Left colon (tissue), 2 donors: ENCODE measurements at regions not wholly inside any gene's neighbourhood (a gene's known extent, or its start where the extent isn't known, plus 50 kb on each side); places are given as distances from the start of the nearest gene placed in this dataset.

Source experiments
- ATAC-seq: fragments of 200-7000 bp; cut with Tn5 transposase; one replicate; pipeline ENCODE4 v1.9.1; 2020; ENCODE audit warnings: mild to moderate bottlenecking, moderate library complexity
- DNase-seq, 2 donors: peaks; one replicate each; pipeline ENCODE4 v3.0.0-alpha.2; 2020
- intact Hi-C, 2 donors: fragments of 100-400 bp; cut with DNase I in 1 of 2; cut with micrococcal nuclease in 1 of 2; formaldehyde crosslinking; loops; one replicate each; pipeline versions ENCODE4 v1.11.2 to v1.14.0; 2022; cut with DNase I, micrococcal nuclease
- donor health status: DM: no; HTN: no; CAD: no.
- donor health status: DM: yes; HTN: yes; CAD: no.

DNA sequence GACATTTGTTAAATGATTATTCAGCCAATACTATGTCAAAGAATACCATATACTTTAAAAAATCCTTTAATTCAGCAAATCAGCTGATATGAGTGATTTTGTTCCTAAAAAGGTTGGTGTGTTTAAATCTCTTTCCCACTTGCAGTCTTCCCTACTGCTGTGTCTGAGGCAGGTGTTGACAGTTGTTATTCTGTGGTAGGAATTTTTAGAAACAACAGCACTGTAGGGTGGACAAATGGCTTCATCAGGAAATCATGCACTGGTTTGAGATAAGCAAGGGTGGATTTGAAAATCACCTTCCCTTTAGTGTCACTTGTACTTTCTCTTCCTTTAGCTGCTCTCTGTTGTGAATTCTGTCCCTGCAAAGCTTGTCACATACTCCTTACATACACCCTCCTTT is 213.7 kb upstream of the SGK1 start:
- intact Hi-C loops, result no loop called here
- ATAC-seq (no peak), DNase-seq (no peak)

DNA sequence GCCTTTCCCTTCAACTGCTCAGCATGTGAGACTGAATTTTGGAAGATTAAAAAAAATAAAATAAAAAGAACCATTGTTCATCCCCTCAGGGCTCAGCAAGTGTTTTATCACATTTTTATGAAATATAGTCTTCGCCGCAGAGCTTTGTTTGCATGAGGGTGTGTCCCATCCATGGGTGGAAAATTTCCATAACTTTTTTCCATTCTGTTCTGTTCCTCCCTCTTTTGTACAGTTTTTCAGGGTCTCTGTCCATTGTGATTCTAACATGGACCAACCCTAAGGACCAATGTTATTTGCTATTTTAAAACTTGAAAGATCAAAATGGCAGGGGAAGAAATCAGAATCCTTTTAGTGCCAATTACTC is 213.3 kb upstream of the SGK1 start:
- DNase-seq (no peak), ATAC-seq (no peak)
- intact Hi-C loops, result no loop called here

DNA sequence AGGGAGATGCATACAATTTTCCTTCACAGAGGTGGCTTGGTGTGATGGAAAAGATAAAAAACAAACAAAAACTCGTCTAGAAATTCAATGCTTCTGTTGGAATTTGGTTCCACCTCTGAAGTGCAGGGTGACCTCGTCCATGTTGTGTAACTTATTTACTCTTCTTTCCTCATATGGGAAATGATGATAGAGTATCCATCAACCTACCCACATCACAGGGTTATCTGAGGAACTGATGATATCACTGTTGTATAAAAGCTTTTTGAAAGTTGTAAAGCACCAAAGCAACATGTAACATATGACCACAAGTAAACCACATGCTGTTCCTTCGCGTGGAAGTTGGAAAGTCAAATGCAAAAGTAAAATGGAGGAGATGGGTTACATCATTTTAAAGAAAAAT is 212.0 kb upstream of the SGK1 start:
- no peak for DNase-seq
- ATAC-seq, result no peak
- intact Hi-C loops, result no loop called here

DNA sequence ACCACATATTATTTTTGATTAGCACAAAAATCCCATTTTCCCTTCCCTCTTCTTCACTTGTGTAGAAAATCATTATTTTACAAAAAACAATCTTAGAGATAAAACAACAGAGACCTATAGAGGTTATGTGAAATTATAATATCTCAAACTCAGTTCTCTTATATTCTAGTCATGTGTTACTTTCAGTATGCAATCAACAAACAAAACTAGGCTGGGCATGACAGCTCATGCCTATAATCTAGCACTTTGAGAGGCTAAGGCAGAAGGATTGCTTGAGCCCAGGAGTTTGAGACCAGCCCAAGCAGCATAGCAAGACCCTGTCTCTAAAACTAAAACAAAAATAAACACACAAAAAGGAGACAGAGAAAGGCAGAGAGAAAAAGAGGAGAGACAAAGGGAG is 211.4 kb upstream of the SGK1 start:
- ATAC-seq (no peak), DNase-seq (no peak)
- intact Hi-C loops, result no loop called here

DNA sequence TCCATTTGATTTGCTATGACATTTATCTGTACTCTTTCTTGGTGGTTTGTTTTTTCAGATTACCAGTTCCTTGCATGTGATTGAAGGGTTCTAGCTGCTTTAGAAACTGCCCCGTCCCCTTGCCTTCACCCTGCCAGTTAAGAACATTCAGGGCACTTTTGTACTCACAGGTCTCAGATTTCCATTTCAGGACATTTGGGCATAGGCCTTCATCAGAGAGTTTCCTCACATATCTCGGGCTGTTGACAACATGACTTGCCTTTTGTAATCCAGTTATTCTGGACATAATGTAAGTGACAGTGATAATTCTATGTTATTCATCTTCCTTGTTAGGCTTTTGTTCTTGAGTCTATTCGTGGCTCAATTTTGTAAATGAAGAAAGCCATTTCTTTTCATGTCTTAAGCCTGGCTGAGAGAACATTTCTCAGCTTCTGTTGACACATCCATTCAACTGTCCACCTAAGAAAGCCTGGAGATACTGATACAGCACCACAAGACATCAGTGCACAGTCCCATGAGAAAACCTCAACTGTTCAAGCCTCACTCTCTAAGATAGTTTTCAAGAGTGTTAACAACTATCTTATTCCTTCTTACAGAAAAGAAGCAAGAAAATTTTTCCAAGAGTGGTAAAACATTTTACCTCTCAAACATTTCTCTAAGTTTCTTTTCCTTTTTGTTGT is 209.3 kb upstream of the SGK1 start:
- ATAC-seq, result no peak
- intact Hi-C loops, result no loop called here
- DNase-seq, result no peak

DNA sequence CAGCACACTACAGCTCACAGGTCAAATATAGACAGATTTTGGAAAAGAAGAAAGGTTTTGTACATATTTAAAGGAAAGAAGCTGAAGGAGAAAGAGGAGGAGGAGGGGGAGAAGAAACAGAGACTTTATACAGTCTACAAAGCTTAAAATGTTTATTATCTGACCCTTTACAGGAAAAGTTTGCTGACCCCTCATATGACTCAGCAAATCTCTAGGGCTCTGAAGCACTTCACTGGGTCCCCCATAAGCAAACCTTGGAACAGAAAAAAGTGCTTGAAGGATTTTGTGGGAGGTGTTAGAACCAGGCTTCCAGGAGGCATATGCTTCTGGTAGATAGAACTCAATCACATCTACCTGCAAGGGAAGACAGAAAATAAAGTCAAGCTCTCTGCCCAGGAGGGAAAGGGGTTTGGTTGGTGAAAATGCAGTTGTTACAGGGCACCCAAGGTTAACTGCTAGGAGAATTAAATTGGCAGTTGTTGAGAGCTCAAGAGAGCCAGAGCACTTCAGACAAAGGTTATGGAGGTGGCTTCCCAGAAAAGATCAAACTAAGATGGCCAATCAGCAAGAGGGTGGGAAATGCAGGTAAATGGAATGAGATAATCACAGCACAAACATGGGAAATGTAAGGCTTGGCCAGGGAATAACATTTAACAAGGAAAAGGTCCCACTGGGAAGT is 207.4 kb upstream of the SGK1 start:
- intact Hi-C loops, result no loop called here
- ATAC-seq (no peak), DNase-seq (no peak)

DNA sequence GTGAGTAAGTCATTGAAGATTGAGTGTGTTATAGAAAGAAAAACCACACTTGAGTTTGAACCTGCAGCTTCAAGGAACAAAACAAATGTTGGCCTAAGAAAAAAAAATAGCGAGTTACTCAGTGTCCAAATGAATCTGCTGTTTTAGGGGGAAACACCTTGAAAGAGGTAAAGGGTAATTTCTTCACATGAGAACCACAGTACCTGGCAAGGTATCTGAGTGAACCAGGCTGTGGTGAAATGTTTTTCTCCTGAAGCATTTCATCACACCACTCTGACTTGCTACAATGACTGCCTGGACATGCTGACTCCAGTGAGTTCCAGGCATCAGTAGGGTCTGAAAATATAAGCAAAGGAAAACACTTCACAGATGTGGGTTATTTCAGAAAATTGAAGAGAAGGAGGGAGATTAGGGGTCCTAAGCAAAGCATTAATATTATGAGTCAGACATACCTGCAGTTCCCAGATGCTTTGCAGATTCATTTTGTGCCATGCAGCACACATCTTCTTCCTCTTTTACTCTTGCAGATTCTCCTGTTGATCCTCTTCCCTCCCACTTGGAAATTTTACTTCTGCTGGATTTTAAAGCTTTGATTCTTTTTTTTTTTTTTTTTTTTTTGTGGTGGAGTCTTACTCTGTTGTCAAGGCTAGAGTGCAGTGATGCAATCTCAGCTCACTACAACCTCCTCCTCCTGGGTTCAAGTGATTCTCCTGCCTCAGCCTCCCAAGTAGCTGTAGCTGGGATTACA is 206.2 kb upstream of the SGK1 start:
- DNase-seq (no peak), ATAC-seq (no peak)
- intact Hi-C loops, result no loop called here

DNA sequence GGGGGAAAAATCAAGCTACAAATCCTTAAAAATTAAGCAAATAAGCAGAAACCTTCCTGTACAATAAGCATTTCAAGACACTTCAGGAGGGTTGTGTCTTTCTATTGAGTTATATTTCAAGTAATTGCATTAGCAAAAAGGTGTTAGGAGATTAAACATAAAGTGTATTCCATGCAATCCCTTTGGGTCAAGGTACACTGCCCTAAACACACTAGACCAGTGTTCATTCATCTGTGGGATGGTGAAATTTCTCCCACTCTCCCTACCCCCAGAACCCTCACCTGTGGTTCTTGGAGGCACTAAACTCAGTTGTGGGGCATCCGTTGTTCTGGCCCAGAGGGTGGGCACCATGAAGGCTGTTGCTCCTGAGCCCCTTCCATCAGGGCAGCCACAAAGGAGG is 205.1 kb upstream of the SGK1 start:
- no peak for DNase-seq
- intact Hi-C loops, result no loop called here
- ATAC-seq, result no peak

DNA sequence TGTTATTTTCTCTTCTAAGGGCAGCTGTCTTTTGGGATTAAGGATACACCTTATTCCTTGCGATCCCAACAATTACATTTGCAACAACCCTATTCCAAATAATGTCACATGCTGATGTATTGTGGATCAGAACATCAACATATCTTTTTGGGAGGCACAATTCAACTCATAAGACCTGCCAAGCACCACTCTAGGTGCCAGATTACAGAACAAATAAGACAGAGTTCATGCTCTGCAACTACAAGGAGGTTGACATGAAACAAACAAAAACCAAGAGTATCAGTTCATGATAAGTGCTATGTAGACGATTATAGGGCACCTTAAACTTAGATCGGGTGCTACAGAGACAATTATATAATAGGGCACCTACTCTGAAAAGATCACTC is 203.2 kb upstream of the SGK1 start:
- ATAC-seq, result no peak
- intact Hi-C loops, result no loop called here
- DNase-seq, result no peak

DNA sequence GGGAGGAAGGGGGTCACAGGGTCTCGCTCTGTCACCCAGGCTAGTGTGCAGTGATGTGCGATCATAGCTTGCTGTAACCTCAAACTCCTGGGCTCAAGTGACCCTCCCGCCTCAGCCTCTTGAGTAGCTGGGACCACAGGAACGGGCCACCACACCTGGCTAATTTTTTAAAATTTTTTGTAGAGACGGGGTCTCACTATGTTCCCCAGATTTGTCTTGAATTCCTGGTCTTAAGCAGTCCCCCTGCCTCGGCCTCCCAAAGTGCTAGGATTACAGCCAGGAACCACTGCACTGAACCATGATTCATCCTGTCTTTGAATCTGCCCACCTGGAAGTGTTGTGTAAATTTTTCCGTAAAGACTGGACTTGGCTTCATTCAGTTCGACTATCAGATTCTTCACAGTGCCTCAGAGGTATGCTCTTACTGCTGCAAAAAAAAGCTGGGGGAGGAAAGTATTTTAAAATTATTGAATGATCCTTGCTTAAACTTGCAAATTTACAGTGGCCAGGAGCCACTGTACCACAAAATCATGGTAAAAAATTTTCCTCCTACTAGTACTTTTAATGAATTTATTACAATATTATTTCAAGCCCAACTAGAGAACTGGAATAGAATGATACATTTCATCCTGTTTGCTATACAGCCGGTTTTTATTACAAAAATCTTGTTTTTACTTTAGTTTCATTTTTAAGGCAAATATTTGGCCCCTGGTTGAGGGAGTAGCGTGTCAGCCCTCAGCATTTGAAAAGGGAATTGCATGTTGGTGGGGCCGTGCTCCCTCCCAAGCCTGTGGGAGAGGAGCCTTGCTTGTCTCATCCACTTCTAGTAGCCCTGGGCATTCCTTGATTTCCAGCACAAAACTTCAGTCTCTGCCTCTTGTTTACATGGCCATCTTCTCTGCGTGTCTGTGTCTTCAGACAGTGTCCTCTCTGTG is 202.5 kb upstream of the SGK1 start:
- DNase-seq (no peak), ATAC-seq (no peak)
- intact Hi-C loops, result no loop called here

DNA sequence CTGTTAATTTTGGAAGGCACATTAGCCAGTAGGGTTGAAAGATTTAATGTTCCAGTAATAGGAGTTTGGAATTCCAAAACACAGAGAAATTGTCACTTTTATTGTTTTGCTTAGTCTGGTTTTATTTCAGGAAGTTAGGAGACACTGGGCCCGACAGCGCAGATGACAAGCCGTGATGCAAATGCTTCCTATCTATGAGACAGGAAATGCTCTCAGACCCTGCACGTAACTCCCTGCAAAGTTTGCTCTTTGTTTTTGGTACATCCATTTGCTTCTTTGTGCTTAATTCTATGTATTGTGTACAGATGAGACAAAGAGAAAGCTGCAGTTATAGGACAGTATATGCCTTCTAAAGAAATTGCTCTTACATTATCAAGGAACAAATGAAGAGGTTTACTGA is 201.6 kb upstream of the SGK1 start:
- DNase-seq (peak in 1 of 2 donors; percentile 24), ATAC-seq (no peak)
- intact Hi-C loops, result no loop called here

DNA sequence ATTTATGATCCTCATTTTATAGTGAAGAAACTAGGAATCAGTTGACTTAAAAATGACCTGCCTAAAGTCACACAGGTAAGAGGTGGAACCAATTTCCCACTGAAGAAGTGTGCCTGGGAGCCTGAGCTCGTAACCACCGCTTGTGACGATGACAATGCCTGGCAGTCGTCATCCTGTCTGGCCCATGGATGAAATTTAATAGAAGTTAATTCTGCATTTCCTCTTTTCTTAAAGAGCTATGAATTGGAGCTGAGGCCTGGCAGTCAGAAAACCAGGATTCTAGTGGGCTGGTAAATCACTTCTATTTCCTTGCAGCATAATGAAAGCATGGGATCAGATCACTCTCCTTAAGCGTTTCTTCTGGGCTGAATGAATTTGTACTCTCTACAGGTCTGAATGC is 200.0 kb upstream of the SGK1 start:
- intact Hi-C loops, result no loop called here
- ATAC-seq (no peak), DNase-seq (no peak)

DNA sequence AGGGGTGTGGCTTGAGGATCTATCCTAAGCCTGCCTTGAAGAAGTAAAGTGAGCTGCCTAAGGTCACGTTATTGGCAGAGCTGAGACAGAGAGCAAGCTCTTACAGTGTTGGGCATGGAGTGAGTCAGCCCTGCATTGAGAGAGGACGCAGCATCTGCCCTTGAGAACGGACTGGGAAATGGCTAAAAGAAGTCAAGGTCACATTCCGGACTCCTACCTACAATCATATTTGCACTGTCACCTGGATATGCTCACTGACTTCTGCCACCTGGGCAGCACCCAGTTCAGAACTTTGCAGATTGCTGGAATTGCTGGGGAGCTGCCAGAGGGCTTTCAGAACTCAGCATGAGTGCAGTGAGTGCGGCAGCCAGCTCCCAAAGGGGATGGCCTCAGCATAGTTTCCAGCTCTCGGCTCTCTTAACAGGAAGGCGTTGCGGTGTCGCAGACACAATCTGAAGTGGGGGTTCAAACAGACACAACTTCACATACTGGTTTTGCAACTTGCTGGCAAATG is 199.3 kb upstream of the SGK1 start:
- peak in 1 of 2 donors; percentile 18 for DNase-seq
- intact Hi-C loops, result no loop called here
- peak; percentile 73 for ATAC-seq

DNA sequence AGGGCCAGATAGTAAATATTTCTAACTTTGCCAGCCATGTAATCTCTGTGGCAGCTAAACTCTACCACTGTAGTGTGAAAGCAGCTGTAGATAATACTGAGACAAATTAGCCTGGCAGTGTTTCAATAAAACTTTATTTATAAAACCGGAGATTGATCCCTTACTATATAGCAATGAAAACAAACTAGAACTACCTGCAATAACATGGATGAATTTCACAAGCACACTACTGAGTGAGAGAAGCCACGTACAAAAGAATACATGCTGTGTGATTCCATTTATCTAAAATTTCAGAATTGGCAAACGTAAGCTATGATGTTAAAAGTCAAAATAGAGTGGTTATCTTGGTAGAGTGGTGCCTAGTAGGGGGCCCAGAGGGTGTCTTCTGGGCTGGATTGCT is 198.7 kb upstream of the SGK1 start:
- DNase-seq (no peak), ATAC-seq (no peak)
- intact Hi-C loops, result no loop called here

DNA sequence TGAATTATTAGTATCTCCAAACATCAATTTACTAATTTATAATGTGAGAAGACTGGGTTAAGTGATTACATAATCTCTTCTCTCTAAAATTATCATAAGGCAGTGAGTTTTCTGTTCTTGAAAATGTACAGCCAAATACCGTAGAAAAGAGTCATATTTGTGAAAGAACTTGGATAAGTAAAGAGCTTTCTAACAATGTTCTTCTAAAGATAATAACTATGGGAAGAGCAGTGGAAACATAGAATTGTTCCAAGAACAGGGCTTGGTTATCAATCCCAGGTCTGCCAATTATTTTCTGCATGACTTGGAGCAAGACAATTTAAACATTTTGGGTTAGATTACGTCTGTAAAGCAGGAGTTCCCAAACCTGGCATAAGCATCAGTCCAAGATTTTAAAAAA is 198.1 kb upstream of the SGK1 start:
- intact Hi-C loops, result no loop called here
- no peak for DNase-seq
- no peak for ATAC-seq

DNA sequence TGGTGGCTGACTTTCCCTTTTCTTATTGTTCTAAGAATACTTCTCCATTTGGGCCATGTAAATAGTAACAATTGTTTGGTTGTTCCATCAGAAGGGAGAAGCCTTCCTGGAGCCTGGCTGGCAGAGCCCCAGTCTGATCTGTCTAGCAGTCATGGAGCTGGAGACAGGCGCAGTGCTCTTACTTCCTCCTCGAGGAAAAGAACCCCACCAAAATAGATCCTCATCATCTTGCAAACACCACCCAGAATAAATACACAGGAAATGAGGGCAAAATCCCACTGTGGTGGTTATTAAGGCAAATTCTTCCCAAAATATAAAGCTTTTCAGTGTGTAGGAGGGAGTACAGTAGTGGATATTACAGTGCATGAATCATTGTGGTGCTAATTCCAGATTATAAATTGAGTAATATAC is 195.1 kb upstream of the SGK1 start:
- ATAC-seq (no peak), DNase-seq (no peak)
- intact Hi-C loops, result no loop called here

DNA sequence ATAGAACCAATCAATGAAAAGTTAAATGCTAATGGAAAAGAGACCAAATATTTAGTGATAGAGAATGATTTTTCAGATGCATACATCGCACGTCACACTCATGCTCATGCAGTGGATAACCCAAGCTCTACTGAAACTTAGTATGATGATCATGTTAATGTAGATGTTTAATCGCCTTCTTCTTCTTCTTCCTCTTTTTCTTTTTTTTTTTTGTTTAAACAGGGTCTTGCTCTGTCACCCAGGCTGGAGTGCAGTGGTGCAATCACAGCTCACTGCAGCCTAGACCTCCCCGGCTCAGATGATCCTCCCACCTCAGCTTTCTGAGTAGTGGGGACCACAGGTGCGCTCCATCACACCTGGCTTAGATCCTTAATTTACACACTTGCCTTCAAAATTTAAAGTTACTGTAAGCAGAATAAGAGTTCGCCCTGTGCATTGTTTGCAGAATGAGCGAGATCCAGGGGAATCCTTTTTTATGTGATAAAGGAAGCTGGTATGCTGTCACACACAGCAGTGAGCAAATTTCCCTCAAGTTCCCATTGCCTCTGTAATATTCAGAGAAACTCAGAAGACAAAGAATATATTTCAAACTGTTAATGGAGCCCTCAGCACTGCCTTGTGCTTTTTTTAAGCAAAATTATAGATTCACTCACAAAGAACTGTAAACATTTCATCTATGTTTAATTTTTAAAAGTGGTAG is 194.2 kb upstream of the SGK1 start:
- DNase-seq (no peak), ATAC-seq (no peak)
- intact Hi-C loops, result no loop called here

DNA sequence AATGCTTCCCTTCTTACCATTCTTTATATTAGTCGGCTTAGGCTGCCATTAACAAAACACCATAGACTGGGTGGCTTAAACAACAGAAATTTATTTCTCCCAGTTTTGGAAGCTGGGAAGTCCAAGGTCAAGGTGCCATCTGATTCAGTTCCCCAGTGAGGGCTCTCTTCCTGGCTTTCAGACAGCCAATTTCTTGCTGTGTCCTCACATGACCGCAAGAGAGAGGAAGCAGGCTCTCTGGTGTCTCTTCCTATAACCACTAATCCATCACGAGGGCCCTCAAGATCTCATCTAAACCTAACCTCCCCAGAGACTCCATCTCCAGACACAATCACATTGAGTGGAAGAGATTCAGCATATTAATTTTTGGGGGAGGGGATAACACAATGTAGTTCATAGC is 193.0 kb upstream of the SGK1 start:
- ATAC-seq, result no peak
- no peak for DNase-seq
- intact Hi-C loops, result no loop called here

DNA sequence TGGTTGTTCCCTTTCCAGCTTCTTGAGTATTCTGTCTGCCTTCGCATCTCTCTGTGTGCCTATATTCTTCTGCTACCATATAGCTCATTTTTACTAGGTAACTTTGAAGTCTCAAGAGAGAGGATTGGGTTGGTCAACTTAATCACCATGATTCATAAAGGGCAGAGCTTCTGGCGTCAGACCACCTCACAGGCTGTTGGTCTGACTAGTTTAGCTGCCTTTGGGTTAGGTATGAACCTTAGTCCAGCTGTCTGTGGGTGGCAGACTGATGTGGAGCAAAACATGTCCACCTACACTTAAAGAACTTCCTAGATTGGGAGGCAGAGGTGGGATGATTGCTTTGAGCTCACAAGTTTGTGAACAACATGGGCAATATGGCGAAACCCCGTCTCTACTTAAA is 192.2 kb upstream of the SGK1 start:
- intact Hi-C loops, result no loop called here
- ATAC-seq, result no peak
- DNase-seq, result no peak
